ENCODE measurements at regions not wholly inside any gene's neighbourhood (a gene's known extent, or its start where the extent isn't known, plus 50 kb on each side); places are given as distances from the start of the nearest gene placed in this dataset.

DNA sequence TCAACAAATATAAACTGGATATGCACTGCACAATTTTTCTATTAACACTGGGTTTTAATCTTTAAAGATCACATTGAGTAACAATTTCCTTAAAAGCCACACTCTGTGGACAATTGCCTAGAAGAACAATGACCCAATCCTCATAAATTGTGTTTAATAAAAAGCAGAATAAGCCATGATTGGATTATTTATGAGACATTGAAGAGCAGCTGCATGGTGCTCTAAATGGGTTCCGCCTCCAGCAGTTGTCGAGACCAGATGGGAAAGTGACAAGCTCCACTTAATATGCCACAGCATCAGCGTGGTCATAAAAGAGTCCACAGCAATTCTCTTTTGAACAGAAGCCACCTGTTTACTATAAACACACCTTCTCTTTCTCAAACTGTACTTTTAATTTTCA, 635.2 kb upstream of the FRG1 start:
- TF ChIP-seq EP300 (IDR thresholded peaks at IDR 0.05) (no peak), POLR2A (IDR thresholded peaks at IDR 0.05) (no peak)
- TF ChIP-seq, protein P1, sequence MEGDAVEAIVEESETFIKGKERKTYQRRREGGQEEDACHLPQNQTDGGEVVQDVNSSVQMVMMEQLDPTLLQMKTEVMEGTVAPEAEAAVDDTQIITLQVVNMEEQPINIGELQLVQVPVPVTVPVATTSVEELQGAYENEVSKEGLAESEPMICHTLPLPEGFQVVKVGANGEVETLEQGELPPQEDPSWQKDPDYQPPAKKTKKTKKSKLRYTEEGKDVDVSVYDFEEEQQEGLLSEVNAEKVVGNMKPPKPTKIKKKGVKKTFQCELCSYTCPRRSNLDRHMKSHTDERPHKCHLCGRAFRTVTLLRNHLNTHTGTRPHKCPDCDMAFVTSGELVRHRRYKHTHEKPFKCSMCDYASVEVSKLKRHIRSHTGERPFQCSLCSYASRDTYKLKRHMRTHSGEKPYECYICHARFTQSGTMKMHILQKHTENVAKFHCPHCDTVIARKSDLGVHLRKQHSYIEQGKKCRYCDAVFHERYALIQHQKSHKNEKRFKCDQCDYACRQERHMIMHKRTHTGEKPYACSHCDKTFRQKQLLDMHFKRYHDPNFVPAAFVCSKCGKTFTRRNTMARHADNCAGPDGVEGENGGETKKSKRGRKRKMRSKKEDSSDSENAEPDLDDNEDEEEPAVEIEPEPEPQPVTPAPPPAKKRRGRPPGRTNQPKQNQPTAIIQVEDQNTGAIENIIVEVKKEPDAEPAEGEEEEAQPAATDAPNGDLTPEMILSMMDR (IDR thresholded peaks at IDR 0.05) = no peak

All from gastroesophageal sphincter (tissue), 3 donors.